HEK293 (cell line): ENCODE measurements at regions not wholly inside any gene's neighbourhood (a gene's known extent, or its start where the extent isn't known, plus 50 kb on each side); places are given as distances from the start of the nearest gene placed in this dataset.

Source experiments
- CTCF ChIA-PET: fragments of 350-600 bp; formaldehyde crosslinking; extraction: SDS; loops from one replicate; lab custom pipeline; 2021; ENCODE audit warnings: antibody characterized with exemption; lab: Yijun Ruan, JAX
- POLR2A ChIA-PET: fragments of 300-600 bp; formaldehyde crosslinking; extraction: SDS; loops from one replicate; lab custom pipeline; 2020; ENCODE audit warnings: antibody characterized with exemption, inconsistent platforms; lab: Yijun Ruan, JAX
- H3K27ac ChIP-seq: fragments of 200-500 bp; sonication (Bioruptor generic); 2 replicates; pipeline ENCODE4 v1.5.1; 2014; ENCODE audit warnings: low read depth, low read length, control low read depth, inconsistent platforms; ENCODE audit errors: extremely low read depth
- H3K36me3 ChIP-seq, 2 experiments: fragments of 200-500 bp in 1 of 2; sonication (Bioruptor generic) in 1 of 2; 1 replicate in 1 of 2; 2 replicates in 1 of 2; pipeline ENCODE4 v1.5.1; 2014 to 2017; ENCODE audit warnings: inconsistent platforms in 2 of 2, low read length in 2 of 2; ENCODE audit not compliant: control insufficient read depth in 2 of 2, insufficient read depth in 1 of 2
- H3K4me1 ChIP-seq: fragments of 200-500 bp; sonication (Bioruptor generic); 2 replicates; pipeline ENCODE4 v1.5.1; 2014; ENCODE audit warnings: mild to moderate bottlenecking, low read length, inconsistent platforms; ENCODE audit not compliant: control insufficient read depth, insufficient read depth
- H3K4me3 ChIP-seq: 2 replicates; pipeline ENCODE4 v1.5.1; 2011; ENCODE audit warnings: low read depth, mild to moderate bottlenecking, control low read depth, low read length, moderate library complexity
- H3K9me3 ChIP-seq: fragments of 200-500 bp; sonication (Bioruptor generic); 2 replicates; pipeline ENCODE4 v1.5.1; 2014; ENCODE audit warnings: low read depth, low read length, inconsistent platforms; ENCODE audit not compliant: control insufficient read depth, insufficient read depth
- ATF2 ChIP-seq: fragments of 450-650 bp; formaldehyde crosslinking; IDR thresholded peaks from 2 replicates; pipeline ENCODE4 v1.5.1; 2016; ENCODE audit warnings: missing biosample characterization, missing genetic modification characterization, low read depth
- GLI4 ChIP-seq: fragments of 450-650 bp; formaldehyde crosslinking; IDR thresholded peaks from 2 replicates; pipeline ENCODE4 v1.5.1; 2016; ENCODE audit warnings: missing biosample characterization, missing genetic modification characterization
- KLF7 ChIP-seq: fragments of 450-650 bp; formaldehyde crosslinking; IDR thresholded peaks from 2 replicates; pipeline ENCODE4 v1.5.1; 2016; ENCODE audit warnings: missing biosample characterization, missing genetic modification characterization, borderline replicate concordance
- ZBTB7A ChIP-seq: fragments of 450-650 bp; formaldehyde crosslinking; IDR thresholded peaks from 2 replicates; pipeline ENCODE4 v1.5.1; 2016; ENCODE audit warnings: low read depth, missing biosample characterization, missing genetic modification characterization
- ZEB2 ChIP-seq: fragments of 450-650 bp; formaldehyde crosslinking; IDR thresholded peaks from 2 replicates; pipeline ENCODE4 v1.5.1; 2016; ENCODE audit warnings: missing biosample characterization, missing genetic modification characterization
- ZNF133 ChIP-seq: fragments of 450-650 bp; formaldehyde crosslinking; IDR thresholded peaks from 2 replicates; pipeline ENCODE4 v1.5.1; 2016; ENCODE audit warnings: missing biosample characterization, missing genetic modification characterization
- ZNF2 ChIP-seq: fragments of 450-650 bp; formaldehyde crosslinking; IDR thresholded peaks from 2 replicates; pipeline ENCODE4 v1.5.1; 2016; ENCODE audit warnings: missing biosample characterization, missing genetic modification characterization
- ZNF248 ChIP-seq: fragments of 450-650 bp; formaldehyde crosslinking; IDR thresholded peaks from 2 replicates; pipeline ENCODE4 v1.5.1; 2017; ENCODE audit warnings: missing biosample characterization, missing genetic modification characterization
- ZNF292 ChIP-seq: fragments of 450-650 bp; formaldehyde crosslinking; IDR thresholded peaks from 2 replicates; pipeline ENCODE4 v1.5.1; 2016; ENCODE audit warnings: low read depth, missing biosample characterization, missing genetic modification characterization, borderline replicate concordance
- ZNF571 ChIP-seq: fragments of 450-650 bp; formaldehyde crosslinking; IDR thresholded peaks from 2 replicates; pipeline ENCODE4 v1.5.0; 2017; ENCODE audit warnings: missing biosample characterization, missing genetic modification characterization
- ZNF596 ChIP-seq: fragments of 450-650 bp; IDR thresholded peaks from 2 replicates; pipeline ENCODE4 v1.5.0; 2018; ENCODE audit warnings: missing biosample characterization, mild to moderate bottlenecking, missing genetic modification characterization, moderate library complexity
- ZNF610 ChIP-seq: fragments of 450-650 bp; formaldehyde crosslinking; IDR thresholded peaks from 2 replicates; pipeline ENCODE4 v1.5.1; 2016; ENCODE audit warnings: missing biosample characterization, missing genetic modification characterization, borderline replicate concordance
- ZNF664 ChIP-seq: fragments of 450-650 bp; formaldehyde crosslinking; IDR thresholded peaks from 2 replicates; pipeline ENCODE4 v1.5.1; 2016; ENCODE audit warnings: missing biosample characterization, missing genetic modification characterization
- ZNF707 ChIP-seq: fragments of 450-650 bp; formaldehyde crosslinking; IDR thresholded peaks from 2 replicates; pipeline ENCODE4 v1.5.1; 2016; ENCODE audit warnings: missing biosample characterization, missing genetic modification characterization
- ZNF792 ChIP-seq: fragments of 450-650 bp; formaldehyde crosslinking; IDR thresholded peaks from 2 replicates; pipeline ENCODE4 v1.5.1; 2016; ENCODE audit warnings: missing biosample characterization, missing genetic modification characterization
- ZSCAN16 ChIP-seq: fragments of 450-650 bp; formaldehyde crosslinking; IDR thresholded peaks from 2 replicates; pipeline ENCODE4 v1.5.1; 2016; ENCODE audit warnings: missing biosample characterization, missing genetic modification characterization
- ZXDB ChIP-seq: fragments of 450-650 bp; formaldehyde crosslinking; IDR thresholded peaks from 2 replicates; pipeline ENCODE4 v1.5.1; 2016; ENCODE audit warnings: missing biosample characterization, missing genetic modification characterization
- TF ChIP-seq, protein P1 (sequence below): fragments of 450-650 bp; formaldehyde crosslinking; IDR thresholded peaks from 2 replicates; pipeline ENCODE4; 2016; ENCODE audit warnings: missing biosample characterization, missing genetic modification characterization
- TF ChIP-seq, protein P2 (sequence below): fragments of 450-650 bp; formaldehyde crosslinking; optimal IDR thresholded peaks from 2 replicates; pipeline ENCODE3; 2016; ENCODE audit warnings: missing biosample characterization, mild to moderate bottlenecking, missing genetic modification characterization
- TF ChIP-seq, protein P3 (sequence below): fragments of 450-650 bp; formaldehyde crosslinking; IDR thresholded peaks from 2 replicates; pipeline ENCODE4 v1.5.1; 2017; ENCODE audit warnings: missing biosample characterization, missing genetic modification characterization

DNA sequence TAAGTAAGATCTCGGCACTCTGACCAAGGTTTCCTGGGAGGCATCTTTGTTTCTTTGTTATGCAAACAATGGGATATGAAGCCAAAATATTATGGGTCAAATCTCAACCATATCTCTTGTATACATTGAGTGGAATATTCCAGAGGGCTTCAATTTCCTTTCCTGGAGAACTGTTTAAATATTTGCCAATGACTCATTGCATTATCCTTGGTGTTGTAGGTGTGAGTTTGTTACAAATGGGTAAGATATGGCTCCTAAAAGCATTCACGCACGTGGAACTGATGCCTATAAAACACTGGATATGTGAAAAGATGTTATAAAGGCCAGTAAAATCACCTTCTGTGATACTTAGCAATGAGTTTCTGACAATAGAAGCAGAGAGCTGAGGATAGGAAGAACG, 150.5 kb upstream of the WDR1 start:
- no peak for TF ChIP-seq ZNF792 (tag by site-specific recombination)
- no peak for TF ChIP-seq ZNF596 (tag by site-specific recombination)
- TF ChIP-seq ZBTB7A (tag by site-specific recombination) = no peak
- TF ChIP-seq ZXDB (tag by site-specific recombination) = no peak
- no peak for TF ChIP-seq ZNF2 (tag by site-specific recombination)
- Histone ChIP-seq H3K4me1 (no peaks in the 10 kb centered on the region), H3K36me3 (no peaks in the 10 kb centered on the region), H3K27ac (no peak overlapping the region), H3K9me3 (no peaks in the 10 kb centered on the region), H3K4me3 (no peak overlapping the region)
- ChIA-PET POLR2A (no interaction called here), CTCF (no interaction called here)

GRCh38 chr4:10260777-10261176, 144.2 kb upstream of the WDR1 start:
- POLR2A ChIA-PET = no interaction called here
- Histone ChIP-seq H3K9me3 (no peaks in the 10 kb centered on the region), H3K27ac (no peak overlapping the region), H3K36me3 (no peaks in the 10 kb centered on the region), H3K4me3 (no peak overlapping the region), H3K4me1 (no peaks in the 10 kb centered on the region)
- TF ChIP-seq ZNF133 (tag by site-specific recombination) = no peak
- TF ChIP-seq, protein P1, sequence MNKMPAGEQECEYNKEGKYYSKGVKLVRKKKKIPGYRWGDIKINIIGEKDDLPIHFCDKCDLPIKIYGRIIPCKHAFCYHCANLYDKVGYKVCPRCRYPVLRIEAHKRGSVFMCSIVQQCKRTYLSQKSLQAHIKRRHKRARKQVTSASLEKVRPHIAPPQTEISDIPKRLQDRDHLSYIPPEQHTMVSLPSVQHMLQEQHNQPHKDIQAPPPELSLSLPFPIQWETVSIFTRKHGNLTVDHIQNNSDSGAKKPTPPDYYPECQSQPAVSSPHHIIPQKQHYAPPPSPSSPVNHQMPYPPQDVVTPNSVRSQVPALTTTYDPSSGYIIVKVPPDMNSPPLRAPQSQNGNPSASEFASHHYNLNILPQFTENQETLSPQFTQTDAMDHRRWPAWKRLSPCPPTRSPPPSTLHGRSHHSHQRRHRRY (tag by site-specific recombination) = no peak
- TF ChIP-seq KLF7 = no peak
- TF ChIP-seq ZNF248 (tag by site-specific recombination) = no peak
- TF ChIP-seq GLI4 = no peak
- TF ChIP-seq, protein P2, sequence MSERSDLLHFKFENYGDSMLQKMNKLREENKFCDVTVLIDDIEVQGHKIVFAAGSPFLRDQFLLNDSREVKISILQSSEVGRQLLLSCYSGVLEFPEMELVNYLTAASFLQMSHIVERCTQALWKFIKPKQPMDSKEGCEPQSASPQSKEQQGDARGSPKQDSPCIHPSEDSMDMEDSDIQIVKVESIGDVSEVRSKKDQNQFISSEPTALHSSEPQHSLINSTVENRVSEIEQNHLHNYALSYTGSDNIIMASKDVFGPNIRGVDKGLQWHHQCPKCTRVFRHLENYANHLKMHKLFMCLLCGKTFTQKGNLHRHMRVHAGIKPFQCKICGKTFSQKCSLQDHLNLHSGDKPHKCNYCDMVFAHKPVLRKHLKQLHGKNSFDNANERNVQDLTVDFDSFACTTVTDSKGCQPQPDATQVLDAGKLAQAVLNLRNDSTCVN (tag by site-specific recombination) = no peak
- no peak for TF ChIP-seq ZNF571
- no peak for TF ChIP-seq ZSCAN16 (tag by site-specific recombination)
- TF ChIP-seq, protein P3, sequence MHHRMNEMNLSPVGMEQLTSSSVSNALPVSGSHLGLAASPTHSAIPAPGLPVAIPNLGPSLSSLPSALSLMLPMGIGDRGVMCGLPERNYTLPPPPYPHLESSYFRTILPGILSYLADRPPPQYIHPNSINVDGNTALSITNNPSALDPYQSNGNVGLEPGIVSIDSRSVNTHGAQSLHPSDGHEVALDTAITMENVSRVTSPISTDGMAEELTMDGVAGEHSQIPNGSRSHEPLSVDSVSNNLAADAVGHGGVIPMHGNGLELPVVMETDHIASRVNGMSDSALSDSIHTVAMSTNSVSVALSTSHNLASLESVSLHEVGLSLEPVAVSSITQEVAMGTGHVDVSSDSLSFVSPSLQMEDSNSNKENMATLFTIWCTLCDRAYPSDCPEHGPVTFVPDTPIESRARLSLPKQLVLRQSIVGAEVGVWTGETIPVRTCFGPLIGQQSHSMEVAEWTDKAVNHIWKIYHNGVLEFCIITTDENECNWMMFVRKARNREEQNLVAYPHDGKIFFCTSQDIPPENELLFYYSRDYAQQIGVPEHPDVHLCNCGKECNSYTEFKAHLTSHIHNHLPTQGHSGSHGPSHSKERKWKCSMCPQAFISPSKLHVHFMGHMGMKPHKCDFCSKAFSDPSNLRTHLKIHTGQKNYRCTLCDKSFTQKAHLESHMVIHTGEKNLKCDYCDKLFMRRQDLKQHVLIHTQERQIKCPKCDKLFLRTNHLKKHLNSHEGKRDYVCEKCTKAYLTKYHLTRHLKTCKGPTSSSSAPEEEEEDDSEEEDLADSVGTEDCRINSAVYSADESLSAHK (tag by site-specific recombination) = no peak
- no peak for TF ChIP-seq ZNF610 (tag by site-specific recombination)
- TF ChIP-seq ZNF707 (tag by site-specific recombination) = no peak
- no peak for TF ChIP-seq ZNF664 (tag by site-specific recombination)
- TF ChIP-seq ZEB2 (tag by site-specific recombination) = no peak
- TF ChIP-seq ATF2 = no peak
- no peak for TF ChIP-seq ZNF292 (tag by site-specific recombination)
- CTCF ChIA-PET = interaction anchor here (0.7 kb wide), 1 partner anchor 45 kb away, joined by 3 read pairs; no protein-coding TSS in a partner anchor
